ENCODE measurements at regions not wholly inside any gene's neighbourhood (a gene's known extent, or its start where the extent isn't known, plus 50 kb on each side); places are given as distances from the start of the nearest gene placed in this dataset.

DNA sequence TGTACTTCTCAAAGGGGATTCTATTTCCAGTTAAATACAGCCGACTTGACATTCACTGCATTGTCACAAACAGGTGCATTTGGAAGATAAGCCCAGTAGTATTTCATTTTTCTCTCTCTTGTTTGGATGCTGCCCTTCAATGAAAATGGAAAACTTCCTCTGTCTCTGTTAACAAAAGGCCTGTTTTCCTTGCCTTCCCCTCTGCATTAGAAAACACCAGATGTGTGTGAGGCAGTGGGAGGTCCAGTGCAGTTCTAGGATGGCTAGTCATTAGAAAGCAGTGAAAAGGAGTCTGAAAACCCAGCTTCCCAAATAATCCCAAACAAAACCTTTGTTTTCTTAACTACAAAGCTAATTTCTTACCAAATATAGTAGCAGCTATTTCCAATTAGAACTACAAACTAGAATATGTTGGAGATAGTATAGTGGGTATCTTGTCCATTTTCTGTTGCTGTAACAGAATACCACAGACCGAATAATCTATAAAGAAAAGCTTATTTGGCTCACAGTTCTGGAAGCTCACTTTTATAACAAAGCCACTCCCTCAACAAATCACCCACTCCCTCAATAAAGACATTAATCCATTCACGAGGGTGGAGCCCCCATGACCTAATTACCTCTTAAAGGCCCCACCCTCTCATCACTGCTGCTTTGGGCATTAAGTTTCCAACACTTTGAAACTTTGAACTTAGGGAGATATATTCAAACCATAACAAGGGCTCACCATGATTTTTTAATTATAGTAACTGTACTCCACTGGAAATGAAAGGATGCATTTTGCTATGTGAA is 452.1 kb upstream of the RPS6KA3 start:
- Histone ChIP-seq H3K9me3 (no peaks in the 10 kb centered on the region), H3K27ac (no peak overlapping the region), H3K27me3 (no peaks in the 10 kb centered on the region), H3K36me3 (no peaks in the 10 kb centered on the region), H3K4me1 (no peaks in the 10 kb centered on the region), H3K4me3 (no peak overlapping the region)
- DNase-seq = no peak
- TF ChIP-seq, protein P1, sequence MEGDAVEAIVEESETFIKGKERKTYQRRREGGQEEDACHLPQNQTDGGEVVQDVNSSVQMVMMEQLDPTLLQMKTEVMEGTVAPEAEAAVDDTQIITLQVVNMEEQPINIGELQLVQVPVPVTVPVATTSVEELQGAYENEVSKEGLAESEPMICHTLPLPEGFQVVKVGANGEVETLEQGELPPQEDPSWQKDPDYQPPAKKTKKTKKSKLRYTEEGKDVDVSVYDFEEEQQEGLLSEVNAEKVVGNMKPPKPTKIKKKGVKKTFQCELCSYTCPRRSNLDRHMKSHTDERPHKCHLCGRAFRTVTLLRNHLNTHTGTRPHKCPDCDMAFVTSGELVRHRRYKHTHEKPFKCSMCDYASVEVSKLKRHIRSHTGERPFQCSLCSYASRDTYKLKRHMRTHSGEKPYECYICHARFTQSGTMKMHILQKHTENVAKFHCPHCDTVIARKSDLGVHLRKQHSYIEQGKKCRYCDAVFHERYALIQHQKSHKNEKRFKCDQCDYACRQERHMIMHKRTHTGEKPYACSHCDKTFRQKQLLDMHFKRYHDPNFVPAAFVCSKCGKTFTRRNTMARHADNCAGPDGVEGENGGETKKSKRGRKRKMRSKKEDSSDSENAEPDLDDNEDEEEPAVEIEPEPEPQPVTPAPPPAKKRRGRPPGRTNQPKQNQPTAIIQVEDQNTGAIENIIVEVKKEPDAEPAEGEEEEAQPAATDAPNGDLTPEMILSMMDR (IDR thresholded peaks at IDR 0.05) = no peak
- TF ChIP-seq POLR2A (IDR thresholded peaks at IDR 0.05) = no peak
- WGBS, 4 donors = 43 to 52% (median 49%) methylated on average over 3 of the region's 3 CpGs
- intact Hi-C loops (cut with DNase I) = no loop called here
- no peak for ATAC-seq

DNA sequence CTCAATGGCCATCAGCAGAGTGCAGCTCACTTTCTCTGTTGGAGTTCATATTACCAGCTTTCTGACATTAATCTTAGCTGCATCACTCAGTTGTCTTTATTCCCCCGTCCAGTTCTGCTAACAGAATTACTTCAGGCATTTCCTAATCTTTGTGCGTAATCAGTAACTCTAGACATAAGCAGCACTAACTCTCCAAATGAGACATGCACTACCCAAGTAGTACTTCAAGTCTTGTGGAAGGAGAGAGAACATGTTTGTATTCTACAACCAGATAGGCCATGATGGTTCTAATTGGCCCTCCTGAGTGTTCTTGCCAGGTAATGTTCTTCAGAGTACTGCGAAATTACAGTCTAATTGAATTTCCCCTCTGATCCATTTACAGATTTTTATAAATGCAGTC is 448.5 kb upstream of the RPS6KA3 start:
- Histone ChIP-seq H3K4me3 (no peak overlapping the region), H3K27ac (no peak overlapping the region), H3K36me3 (no peaks in the 10 kb centered on the region), H3K27me3 (peaks cover 0 to 8% (median 0%) of the 10 kb centered on the region in 9 donors), H3K9me3 (no peaks in the 10 kb centered on the region), H3K4me1 (no peaks in the 10 kb centered on the region)
- ATAC-seq = no peak
- DNase-seq = no peak
- no peak for TF ChIP-seq POLR2A (IDR thresholded peaks at IDR 0.05)
- TF ChIP-seq, protein P1 (IDR thresholded peaks at IDR 0.05) = no peak
- intact Hi-C loops (cut with DNase I) = no loop called here
- WGBS, 4 donors = 70 to 83% (median 75%) methylated on average over 3 of the region's 3 CpGs

DNA sequence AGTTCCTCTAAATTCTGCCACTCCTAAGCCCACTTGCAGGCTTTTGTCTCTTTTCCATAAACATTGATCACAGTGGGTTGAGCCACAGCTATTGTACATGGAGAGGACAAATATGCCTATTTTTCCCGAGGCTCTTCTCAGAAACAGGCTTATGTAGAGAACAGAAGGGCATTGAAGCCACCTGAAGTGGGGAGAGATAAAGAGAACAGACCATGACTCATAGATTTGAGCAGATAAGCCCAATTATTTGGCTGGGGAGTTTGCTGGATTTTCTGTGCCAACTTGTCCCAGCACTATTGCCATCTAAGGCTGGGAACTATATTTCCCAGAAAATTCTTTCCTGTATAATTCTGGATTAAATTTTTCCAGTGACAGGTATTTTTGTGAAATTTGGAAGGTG is 446.1 kb upstream of the RPS6KA3 start:
- Histone ChIP-seq H3K9me3 (no peaks in the 10 kb centered on the region), H3K36me3 (no peaks in the 10 kb centered on the region), H3K27me3 (peaks cover 0 to 8% (median 0%) of the 10 kb centered on the region in 9 donors), H3K4me3 (no peak overlapping the region), H3K4me1 (no peaks in the 10 kb centered on the region), H3K27ac (no peak overlapping the region)
- 25 to 53% (median 33%) methylated on average over 1 of the region's 1 CpG for WGBS, 4 donors
- DNase-seq (no peak), ATAC-seq (no peak)
- intact Hi-C loops (cut with DNase I) = no loop called here
- TF ChIP-seq, protein P1 (IDR thresholded peaks at IDR 0.05) = no peak
- no peak for TF ChIP-seq POLR2A (IDR thresholded peaks at IDR 0.05)

DNA sequence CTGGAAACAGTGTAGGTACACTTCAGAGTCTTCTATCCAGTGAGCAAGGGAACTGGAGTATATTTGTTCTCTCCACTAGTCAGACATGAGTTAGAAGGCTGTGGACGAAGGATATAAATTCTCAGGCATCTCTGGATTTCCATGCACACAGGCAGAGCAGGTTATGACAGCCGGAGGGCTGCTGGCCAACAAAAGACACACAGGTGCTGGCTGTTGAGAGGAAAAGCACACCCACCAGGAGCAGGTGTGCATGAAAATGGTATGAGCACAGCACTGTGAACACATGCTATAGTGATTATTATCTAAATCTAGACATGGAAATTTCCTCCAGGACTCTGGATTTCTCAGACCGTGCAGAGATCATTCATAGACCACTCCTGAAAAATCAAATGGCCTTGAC is 444.7 kb upstream of the RPS6KA3 start:
- intact Hi-C loops (cut with DNase I) = no loop called here
- Histone ChIP-seq H3K4me3 (no peak overlapping the region), H3K36me3 (no peaks in the 10 kb centered on the region)

More for the DNA sequence above, 444.7 kb upstream of the RPS6KA3 start:
- no peak for DNase-seq
- no peaks in the 10 kb centered on the region for H3K9me3 ChIP-seq
- no peak for ATAC-seq
- H3K27ac ChIP-seq = no peak overlapping the region
- peaks cover 0 to 8% (median 0%) of the 10 kb centered on the region in 9 donors for H3K27me3 ChIP-seq
- H3K4me1 ChIP-seq = no peaks in the 10 kb centered on the region
- TF ChIP-seq, protein P1 (IDR thresholded peaks at IDR 0.05) = no peak
- TF ChIP-seq POLR2A (IDR thresholded peaks at IDR 0.05) = no peak
- 54 to 69% (median 61%) methylated on average over 3 of the region's 3 CpGs for WGBS, 4 donors
